ENCODE measurements at regions not wholly inside any gene's neighbourhood (a gene's known extent, or its start where the extent isn't known, plus 50 kb on each side); places are given as distances from the start of the nearest gene placed in this dataset.

DNA sequence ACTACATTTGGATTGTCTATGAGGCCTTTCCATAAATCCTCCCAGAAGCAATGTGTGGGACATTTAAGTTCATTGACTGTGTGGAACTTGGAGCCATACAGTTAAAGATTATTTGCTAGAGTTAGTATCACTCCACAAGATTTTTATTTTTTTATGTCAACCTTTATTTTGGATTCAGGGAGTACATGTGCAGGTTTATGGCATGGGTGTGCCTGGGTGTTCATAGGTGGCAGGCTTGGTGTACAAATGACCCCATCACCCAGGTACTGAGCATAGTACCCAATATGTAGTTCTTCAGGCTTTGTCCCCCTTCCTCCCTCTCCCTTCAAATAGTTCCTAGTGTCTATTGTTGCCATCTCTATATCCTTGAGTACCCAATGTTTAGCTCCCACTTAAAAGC lies 199.8 kb upstream of the ZFP42 start:
- TF ChIP-seq, protein P1, sequence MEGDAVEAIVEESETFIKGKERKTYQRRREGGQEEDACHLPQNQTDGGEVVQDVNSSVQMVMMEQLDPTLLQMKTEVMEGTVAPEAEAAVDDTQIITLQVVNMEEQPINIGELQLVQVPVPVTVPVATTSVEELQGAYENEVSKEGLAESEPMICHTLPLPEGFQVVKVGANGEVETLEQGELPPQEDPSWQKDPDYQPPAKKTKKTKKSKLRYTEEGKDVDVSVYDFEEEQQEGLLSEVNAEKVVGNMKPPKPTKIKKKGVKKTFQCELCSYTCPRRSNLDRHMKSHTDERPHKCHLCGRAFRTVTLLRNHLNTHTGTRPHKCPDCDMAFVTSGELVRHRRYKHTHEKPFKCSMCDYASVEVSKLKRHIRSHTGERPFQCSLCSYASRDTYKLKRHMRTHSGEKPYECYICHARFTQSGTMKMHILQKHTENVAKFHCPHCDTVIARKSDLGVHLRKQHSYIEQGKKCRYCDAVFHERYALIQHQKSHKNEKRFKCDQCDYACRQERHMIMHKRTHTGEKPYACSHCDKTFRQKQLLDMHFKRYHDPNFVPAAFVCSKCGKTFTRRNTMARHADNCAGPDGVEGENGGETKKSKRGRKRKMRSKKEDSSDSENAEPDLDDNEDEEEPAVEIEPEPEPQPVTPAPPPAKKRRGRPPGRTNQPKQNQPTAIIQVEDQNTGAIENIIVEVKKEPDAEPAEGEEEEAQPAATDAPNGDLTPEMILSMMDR (IDR thresholded peaks at IDR 0.05) = no peak
- Mint-ChIP-seq H3K27ac (no peak overlapping the region), H3K27me3 (ENCODE audit: low read depth in 2 of 2) (no peaks in the 10 kb centered on the region), H3K4me3 (no peak overlapping the region), H3K4me1 (no peaks in the 10 kb centered on the region), H3K9me3 (peaks cover 7 to 16% of the 10 kb centered on the region in 2 donors), H3K36me3 (no peaks in the 10 kb centered on the region)
- H3K27me3 ChIP-seq (ENCODE audit: control insufficient read depth, insufficient read depth, low read length) = no peaks in the 10 kb centered on the region
- peaks cover 23% of the 10 kb centered on the region for H3K9me3 ChIP-seq (ENCODE audit: control insufficient read depth, insufficient read depth, low read length)
- H3K36me3 ChIP-seq (ENCODE audit: control insufficient read depth, insufficient read depth, low read length) = no peaks in the 10 kb centered on the region
- no peak for DNase-seq
- intact Hi-C loops (cut with micrococcal nuclease) = no loop called here
- H3K4me3 ChIP-seq (ENCODE audit: low read length) = no peak overlapping the region
- ATAC-seq = no peak
- no peaks in the 10 kb centered on the region for H3K4me1 ChIP-seq (ENCODE audit: control insufficient read depth, insufficient read depth, low read length)
- H3K27ac ChIP-seq (ENCODE audit: low read length) = no peak overlapping the region

DNA sequence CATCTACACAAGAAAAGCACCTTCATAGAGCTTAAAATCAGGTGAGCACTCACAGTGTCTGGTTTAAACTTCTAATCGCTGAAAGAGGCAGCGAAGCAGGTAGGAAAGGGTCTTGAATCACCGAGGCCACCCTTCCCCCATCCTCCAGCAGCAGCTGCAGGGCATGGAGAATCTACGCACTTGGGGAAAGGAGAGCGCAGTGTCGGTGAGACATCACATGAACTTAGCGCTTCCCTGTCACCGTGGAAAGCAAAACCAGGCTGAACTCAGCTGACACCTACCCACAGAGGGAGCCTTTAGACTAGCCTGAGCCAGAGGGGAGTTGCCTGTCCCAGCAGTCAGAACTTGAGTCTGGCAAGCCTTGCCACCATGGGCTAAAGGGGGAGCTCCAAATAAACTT lies 197.2 kb upstream of the ZFP42 start:
- 87% methylated on average over 8 of the region's 8 CpGs for WGBS (ENCODE audit: insufficient coverage)
- no peaks in the 10 kb centered on the region for H3K4me1 ChIP-seq (ENCODE audit: control insufficient read depth, insufficient read depth, low read length)
- no peaks in the 10 kb centered on the region for H3K27me3 ChIP-seq (ENCODE audit: control insufficient read depth, insufficient read depth, low read length)
- intact Hi-C loops (cut with micrococcal nuclease) = no loop called here
- DNase-seq = no peak
- H3K4me3 ChIP-seq (ENCODE audit: low read length) = no peak overlapping the region
- peaks cover 13% of the 10 kb centered on the region for H3K36me3 Mint-ChIP-seq
- no peak for ATAC-seq
- peaks cover 26% of the 10 kb centered on the region for H3K9me3 ChIP-seq (ENCODE audit: control insufficient read depth, insufficient read depth, low read length)
- H3K27ac Mint-ChIP-seq = no peak overlapping the region
- H3K36me3 ChIP-seq (ENCODE audit: control insufficient read depth, insufficient read depth, low read length) = no peaks in the 10 kb centered on the region
- no peaks in the 10 kb centered on the region for H3K4me1 Mint-ChIP-seq
- TF ChIP-seq, protein P1 (IDR thresholded peaks at IDR 0.05) = no peak
- H3K27ac ChIP-seq (ENCODE audit: low read length) = no peak overlapping the region
- no peak overlapping the region for H3K4me3 Mint-ChIP-seq
- H3K9me3 Mint-ChIP-seq = peaks cover 10 to 24% of the 10 kb centered on the region in 2 donors
- H3K27me3 Mint-ChIP-seq (ENCODE audit: low read depth in 2 of 2) = no peaks in the 10 kb centered on the region

DNA sequence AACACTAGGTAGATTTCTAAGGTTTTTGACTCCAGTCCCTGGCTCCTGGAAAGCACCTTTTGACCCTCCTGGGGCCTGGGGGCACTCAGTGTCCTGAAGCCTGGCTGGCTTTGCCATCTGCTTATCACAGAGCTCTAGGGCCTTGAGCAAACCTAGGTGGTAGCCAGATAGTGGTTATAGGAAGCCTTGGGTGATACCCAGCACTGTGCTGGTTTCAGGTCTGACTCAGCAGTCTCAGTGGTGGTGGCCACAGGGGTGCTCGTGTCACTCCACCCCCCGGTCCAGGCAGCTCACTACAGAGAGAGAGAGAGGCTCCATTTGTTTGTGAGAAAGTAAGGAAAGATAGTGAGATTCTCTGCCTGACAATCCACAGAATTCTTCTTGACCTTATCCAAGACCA lies 195.8 kb upstream of the ZFP42 start:
- 76% methylated on average over 2 of the region's 2 CpGs for WGBS (ENCODE audit: insufficient coverage)
- no peaks in the 10 kb centered on the region for H3K36me3 ChIP-seq (ENCODE audit: control insufficient read depth, insufficient read depth, low read length)
- peaks cover 26% of the 10 kb centered on the region for H3K9me3 ChIP-seq (ENCODE audit: control insufficient read depth, insufficient read depth, low read length)
- ATAC-seq = no peak
- Mint-ChIP-seq H3K9me3 (peaks cover 10 to 24% of the 10 kb centered on the region in 2 donors), H3K4me3 (no peak overlapping the region), H3K27ac (no peak overlapping the region), H3K36me3 (peaks cover 17% of the 10 kb centered on the region), H3K4me1 (no peaks in the 10 kb centered on the region), H3K27me3 (ENCODE audit: low read depth in 2 of 2) (no peaks in the 10 kb centered on the region)
- no peak for DNase-seq
- no peak overlapping the region for H3K4me3 ChIP-seq (ENCODE audit: low read length)
- intact Hi-C loops (cut with micrococcal nuclease) = no loop called here
- H3K27me3 ChIP-seq (ENCODE audit: control insufficient read depth, insufficient read depth, low read length) = no peaks in the 10 kb centered on the region
- no peaks in the 10 kb centered on the region for H3K4me1 ChIP-seq (ENCODE audit: control insufficient read depth, insufficient read depth, low read length)
- H3K27ac ChIP-seq (ENCODE audit: low read length) = no peak overlapping the region
- TF ChIP-seq, protein P1 (IDR thresholded peaks at IDR 0.05) = no peak

DNA sequence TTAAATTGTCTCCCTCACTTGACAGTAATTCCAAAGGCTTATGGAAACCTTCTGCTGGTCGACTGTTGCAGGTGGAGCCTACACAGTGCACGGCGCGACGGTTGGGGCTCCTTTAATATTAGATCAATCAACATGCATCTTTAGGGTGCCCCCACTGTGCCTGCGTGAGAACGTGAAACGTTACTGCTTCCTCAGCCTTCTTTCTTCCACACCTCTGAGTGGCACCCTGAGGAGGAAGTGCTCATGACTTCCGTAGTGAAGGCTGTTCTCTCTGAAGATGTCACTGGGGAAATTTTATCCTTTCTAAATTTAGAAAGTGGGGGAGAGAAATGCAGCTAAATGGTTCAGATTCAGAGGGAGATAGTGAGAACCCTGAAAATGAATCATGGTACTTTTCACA lies 184.0 kb upstream of the ZFP42 start:
- Histone ChIP-seq H3K4me1 (ENCODE audit: control insufficient read depth, insufficient read depth, low read length) (no peaks in the 10 kb centered on the region), H3K36me3 (ENCODE audit: control insufficient read depth, insufficient read depth, low read length) (no peaks in the 10 kb centered on the region), H3K27me3 (ENCODE audit: control insufficient read depth, insufficient read depth, low read length) (no peaks in the 10 kb centered on the region), H3K9me3 (ENCODE audit: control insufficient read depth, insufficient read depth, low read length) (peaks cover 11% of the 10 kb centered on the region), H3K4me3 (ENCODE audit: low read length) (no peak overlapping the region), H3K27ac (ENCODE audit: low read length) (no peak overlapping the region)
- Mint-ChIP-seq H3K27ac (no peak overlapping the region), H3K4me3 (no peak overlapping the region), H3K27me3 (ENCODE audit: low read depth in 2 of 2) (no peaks in the 10 kb centered on the region), H3K36me3 (no peaks in the 10 kb centered on the region), H3K9me3 (peaks cover 13 to 18% of the 10 kb centered on the region in 2 donors), H3K4me1 (no peaks in the 10 kb centered on the region)
- TF ChIP-seq, protein P1 (IDR thresholded peaks at IDR 0.05) = no peak
- DNase-seq (no peak), ATAC-seq (no peak)
- WGBS (ENCODE audit: insufficient coverage) = 64% methylated on average over 9 of the region's 9 CpGs
- intact Hi-C loops (cut with micrococcal nuclease) = no loop called here
